SK-N-SH (cell line): ENCODE measurements at regions not wholly inside any gene's neighbourhood (a gene's known extent, or its start where the extent isn't known, plus 50 kb on each side); places are given as distances from the start of the nearest gene placed in this dataset.
A peak's percentile ranks its signal among the peaks of the same experiment; 100 is the strongest.

ENCODE experiments used
- CTCF ChIA-PET: fragments of 300-600, 350-600 bp; formaldehyde crosslinking; extraction: SDS; loops from one replicate; lab custom pipeline; 2021; lab: Yijun Ruan, JAX
- POLR2A ChIA-PET: fragments of 350-600 bp; sonication (Branson Sonifier 250); formaldehyde crosslinking; extraction: SDS; loops from one replicate; lab custom pipeline; 2020; ENCODE audit warnings: antibody characterized with exemption, inconsistent platforms; lab: Yijun Ruan, JAX
- DNase-seq: peaks from one replicate; pipeline ENCODE4 v3.0.0; 2012
- H2AFZ ChIP-seq: fragments of 200-600 bp; sonication (generic); 2 replicates; pipeline ENCODE4 v1.8.1; 2016; ENCODE audit warnings: antibody characterized with exemption, mild to moderate bottlenecking, low read depth
- H3F3A ChIP-seq: fragments of 200-600 bp; sonication (generic); replicated peaks from 2 replicates; pipeline ENCODE3; 2016; ENCODE audit warnings: antibody characterized with exemption, mild to moderate bottlenecking; ENCODE audit not compliant: insufficient read depth
- H3K27ac ChIP-seq, 2 experiments: fragments of 200-500 bp in 1 of 2; fragments of 200-600 bp in 1 of 2; sonication (Bioruptor generic) in 1 of 2; sonication (generic), shearing (Covaris generic) in 1 of 2; 2 replicates each; pipeline versions ENCODE4 v1.5.1 to v1.6.1; 2014 to 2016; ENCODE audit warnings: low read depth in 2 of 2, inconsistent platforms in 1 of 2, low read length in 1 of 2, mild to moderate bottlenecking in 1 of 2, mixed read lengths in 1 of 2
- H3K27me3 ChIP-seq: fragments of 200-600 bp; sonication (generic), shearing (Covaris generic); 2 replicates; pipeline ENCODE4 v1.6.1; 2016; ENCODE audit warnings: mixed run types; ENCODE audit not compliant: insufficient read depth
- H3K36me3 ChIP-seq, 2 experiments: fragments of 200-500 bp in 1 of 2; fragments of 200-600 bp in 1 of 2; sonication (Bioruptor generic) in 1 of 2; sonication (generic) in 1 of 2; replicated peaks in 1 of 2; 2 replicates each; pipeline versions ENCODE3 to v1.5.1; 2014 to 2016; ENCODE audit warnings: low read length in 1 of 2, mild to moderate bottlenecking in 1 of 2; ENCODE audit not compliant: insufficient read depth in 2 of 2, control insufficient read depth in 1 of 2
- H3K4me1 ChIP-seq, 2 experiments: fragments of 200-500 bp in 1 of 2; fragments of 200-600 bp in 1 of 2; sonication (Bioruptor generic) in 1 of 2; sonication (generic), shearing (Covaris generic) in 1 of 2; 2 replicates each; pipeline versions ENCODE4 v1.5.1 to v1.6.1; 2014 to 2016; ENCODE audit warnings: low read depth in 1 of 2, low read length in 1 of 2, mixed run types in 1 of 2; ENCODE audit not compliant: insufficient read depth in 2 of 2, control insufficient read depth in 1 of 2
- H3K4me2 ChIP-seq: fragments of 200-600 bp; sonication (generic), shearing (Covaris generic); 2 replicates; pipeline ENCODE4 v1.6.1; 2017; ENCODE audit warnings: mixed run types
- H3K4me3 ChIP-seq, 2 experiments: fragments of 200-500 bp in 1 of 2; fragments of 200-600 bp in 1 of 2; sonication (Bioruptor generic) in 1 of 2; sonication (generic), shearing (Covaris generic) in 1 of 2; 2 replicates each; pipeline versions ENCODE4 v1.5.1 to v1.8.1; 2014 to 2016; ENCODE audit warnings: low read depth in 2 of 2, inconsistent platforms in 1 of 2, low read length in 1 of 2, mild to moderate bottlenecking in 1 of 2, mixed read lengths in 1 of 2, moderate library complexity in 1 of 2
- H3K79me2 ChIP-seq: fragments of 200-600 bp; sonication (generic); 2 replicates; pipeline ENCODE4 v1.8.1; 2017; ENCODE audit warnings: mild to moderate bottlenecking; ENCODE audit not compliant: insufficient read depth
- H3K9ac ChIP-seq: fragments of 200-600 bp; sonication (generic); 2 replicates; pipeline ENCODE4 v1.6.1; 2017; ENCODE audit warnings: mixed run types
- H3K9me2 ChIP-seq: fragments of 200-600 bp; sonication (generic); 2 replicates; pipeline ENCODE4 v1.6.1; 2017; ENCODE audit warnings: mixed run types
- H3K9me3 ChIP-seq: fragments of 200-600 bp; sonication (generic); 2 replicates; pipeline ENCODE4 v1.6.1; 2017; ENCODE audit warnings: mixed run types, mild to moderate bottlenecking, moderate library complexity
- H4K20me1 ChIP-seq: fragments of 200-600 bp; sonication (generic); 2 replicates; pipeline ENCODE4 v1.6.1; 2017; ENCODE audit warnings: mild to moderate bottlenecking, mixed run types; ENCODE audit not compliant: insufficient read depth
- FOXJ3 ChIP-seq: sonication (generic); formaldehyde crosslinking; IDR thresholded peaks from 2 replicates; pipeline ENCODE4 v1.5.1; 2020; ENCODE audit warnings: mild to moderate bottlenecking, missing genetic modification reagents
- GABPA ChIP-seq: IDR thresholded peaks from 2 replicates; pipeline ENCODE4 v1.4.0; 2012; ENCODE audit warnings: low read depth, mild to moderate bottlenecking
- JUND ChIP-seq: IDR thresholded peaks from 2 replicates; pipeline ENCODE4 v1.4.0; 2012
- MEF2A ChIP-seq: IDR thresholded peaks from 2 replicates; pipeline ENCODE4 v1.4.0; 2012; ENCODE audit warnings: low read depth, borderline replicate concordance
- NFIC ChIP-seq: IDR thresholded peaks from 2 replicates; pipeline ENCODE4 v1.4.0; 2012; ENCODE audit warnings: borderline replicate concordance
- PBX3 ChIP-seq: IDR thresholded peaks from 2 replicates; pipeline ENCODE4; 2012
- RAD21 ChIP-seq: IDR thresholded peaks from 2 replicates; pipeline ENCODE4 v1.6.1; 2012; ENCODE audit warnings: mild to moderate bottlenecking, low read length
- SIN3A ChIP-seq: IDR thresholded peaks from 2 replicates; pipeline ENCODE4 v1.6.1; 2012; ENCODE audit warnings: low read depth, mild to moderate bottlenecking, low read length, moderate library complexity, borderline replicate concordance
- SMC3 ChIP-seq: IDR thresholded peaks from 2 replicates; pipeline ENCODE4 v1.6.1; 2012; ENCODE audit warnings: low read depth, low read length, improper control_type of control experiment
- TCF12 ChIP-seq: IDR thresholded peaks from 2 replicates; pipeline ENCODE4 v1.4.0; 2012
- USF2 ChIP-seq: fragments of 150-350 bp; IDR thresholded peaks from 2 replicates; pipeline ENCODE4 v1.6.1; 2017; ENCODE audit warnings: antibody characterized with exemption, low read length, low read depth, borderline replicate concordance
- YY1 ChIP-seq: IDR thresholded peaks from 2 replicates; pipeline ENCODE4 v1.4.0; 2012; ENCODE audit warnings: low read depth, mild to moderate bottlenecking
- whole genome bisulfite sequencing: methylation state at CpG from one replicate; pipeline ENCODE4 v1.1.6; 2017; ENCODE audit warnings: low lambda C conversion rate; 5-methylcytosine and 5-hydroxymethylcytosine counted together
- TF ChIP-seq, protein P1 (sequence below): IDR thresholded peaks from 2 replicates; pipeline ENCODE4 v1.4.0; 2012; ENCODE audit warnings: low read depth, borderline replicate concordance
- TF ChIP-seq, protein P2 (sequence below): IDR thresholded peaks from 2 replicates; pipeline ENCODE4 v1.6.1; 2012; ENCODE audit warnings: mild to moderate bottlenecking, low read depth, low read length, moderate library complexity
- TF ChIP-seq, protein P3 (sequence below): fragments of 150-350 bp; IDR thresholded peaks from 2 replicates; pipeline ENCODE4 v1.6.1; 2016; ENCODE audit warnings: mild to moderate bottlenecking, low read depth, low read length

- Histone ChIP-seq H3K27ac (peak overlapping the region in 1 of 2 experiments; percentile 66; a peak in 1 of 4 replicates), H3K4me2 (no peak overlapping the region), H3K4me1 (peaks cover 0 to 15% of the 10 kb centered on the region in 2 experiments; a peak in 1 of 4 replicates), H3K27me3 (no peaks in the 10 kb centered on the region), H3K4me3 (no peak overlapping the region), H4K20me1 (no peaks in the 10 kb centered on the region), H3K9me3 (no peaks in the 10 kb centered on the region), H3K79me2 (no peaks in the 10 kb centered on the region), H3K9me2 (no peaks in the 10 kb centered on the region), H3K9ac (no peak overlapping the region), H3F3A (peaks cover 13% of the 10 kb centered on the region), H2AFZ (no peak overlapping the region), H3K36me3 (no peaks in the 10 kb centered on the region)
- POLR2A ChIA-PET, result no interaction called here
- CTCF ChIA-PET, result interaction anchor here (0.8 kb wide), 1 partner anchor 16 kb away, joined by 3 read pairs; no protein-coding TSS in a partner anchor
- TF ChIP-seq USF2 (no peak), SMC3 (no peak), NFIC (peak; percentile 36), SIN3A (no peak), JUND (no peak), TCF12 (peak; percentile 54)
- TF ChIP-seq, protein P1, sequence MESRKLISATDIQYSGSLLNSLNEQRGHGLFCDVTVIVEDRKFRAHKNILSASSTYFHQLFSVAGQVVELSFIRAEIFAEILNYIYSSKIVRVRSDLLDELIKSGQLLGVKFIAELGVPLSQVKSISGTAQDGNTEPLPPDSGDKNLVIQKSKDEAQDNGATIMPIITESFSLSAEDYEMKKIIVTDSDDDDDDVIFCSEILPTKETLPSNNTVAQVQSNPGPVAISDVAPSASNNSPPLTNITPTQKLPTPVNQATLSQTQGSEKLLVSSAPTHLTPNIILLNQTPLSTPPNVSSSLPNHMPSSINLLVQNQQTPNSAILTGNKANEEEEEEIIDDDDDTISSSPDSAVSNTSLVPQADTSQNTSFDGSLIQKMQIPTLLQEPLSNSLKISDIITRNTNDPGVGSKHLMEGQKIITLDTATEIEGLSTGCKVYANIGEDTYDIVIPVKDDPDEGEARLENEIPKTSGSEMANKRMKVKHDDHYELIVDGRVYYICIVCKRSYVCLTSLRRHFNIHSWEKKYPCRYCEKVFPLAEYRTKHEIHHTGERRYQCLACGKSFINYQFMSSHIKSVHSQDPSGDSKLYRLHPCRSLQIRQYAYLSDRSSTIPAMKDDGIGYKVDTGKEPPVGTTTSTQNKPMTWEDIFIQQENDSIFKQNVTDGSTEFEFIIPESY, result no peak
- TF ChIP-seq, protein P2, sequence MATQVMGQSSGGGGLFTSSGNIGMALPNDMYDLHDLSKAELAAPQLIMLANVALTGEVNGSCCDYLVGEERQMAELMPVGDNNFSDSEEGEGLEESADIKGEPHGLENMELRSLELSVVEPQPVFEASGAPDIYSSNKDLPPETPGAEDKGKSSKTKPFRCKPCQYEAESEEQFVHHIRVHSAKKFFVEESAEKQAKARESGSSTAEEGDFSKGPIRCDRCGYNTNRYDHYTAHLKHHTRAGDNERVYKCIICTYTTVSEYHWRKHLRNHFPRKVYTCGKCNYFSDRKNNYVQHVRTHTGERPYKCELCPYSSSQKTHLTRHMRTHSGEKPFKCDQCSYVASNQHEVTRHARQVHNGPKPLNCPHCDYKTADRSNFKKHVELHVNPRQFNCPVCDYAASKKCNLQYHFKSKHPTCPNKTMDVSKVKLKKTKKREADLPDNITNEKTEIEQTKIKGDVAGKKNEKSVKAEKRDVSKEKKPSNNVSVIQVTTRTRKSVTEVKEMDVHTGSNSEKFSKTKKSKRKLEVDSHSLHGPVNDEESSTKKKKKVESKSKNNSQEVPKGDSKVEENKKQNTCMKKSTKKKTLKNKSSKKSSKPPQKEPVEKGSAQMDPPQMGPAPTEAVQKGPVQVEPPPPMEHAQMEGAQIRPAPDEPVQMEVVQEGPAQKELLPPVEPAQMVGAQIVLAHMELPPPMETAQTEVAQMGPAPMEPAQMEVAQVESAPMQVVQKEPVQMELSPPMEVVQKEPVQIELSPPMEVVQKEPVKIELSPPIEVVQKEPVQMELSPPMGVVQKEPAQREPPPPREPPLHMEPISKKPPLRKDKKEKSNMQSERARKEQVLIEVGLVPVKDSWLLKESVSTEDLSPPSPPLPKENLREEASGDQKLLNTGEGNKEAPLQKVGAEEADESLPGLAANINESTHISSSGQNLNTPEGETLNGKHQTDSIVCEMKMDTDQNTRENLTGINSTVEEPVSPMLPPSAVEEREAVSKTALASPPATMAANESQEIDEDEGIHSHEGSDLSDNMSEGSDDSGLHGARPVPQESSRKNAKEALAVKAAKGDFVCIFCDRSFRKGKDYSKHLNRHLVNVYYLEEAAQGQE, result no peak
- DNase-seq, result no peak
- 100% methylated on average over 1 of the region's 1 CpG for WGBS
Measured at GRCh38 chr6:121897337-121897760, 461.9 kb downstream of the GJA1 start.

GRCh38 chr6:121901432-121901831 lies 466.0 kb downstream of the GJA1 start:
- Histone ChIP-seq H3F3A (peaks cover 5% of the 10 kb centered on the region), H3K4me2 (no peak overlapping the region), H3K4me1 (peaks cover 0 to 11% of the 10 kb centered on the region in 2 experiments; a peak in 1 of 4 replicates), H3K79me2 (no peaks in the 10 kb centered on the region), H2AFZ (no peak overlapping the region), H3K9me3 (no peaks in the 10 kb centered on the region), H3K36me3 (no peaks in the 10 kb centered on the region), H3K4me3 (no peak overlapping the region), H3K27me3 (no peaks in the 10 kb centered on the region), H3K9ac (no peak overlapping the region), H4K20me1 (no peaks in the 10 kb centered on the region), H3K27ac (peak overlapping the region in 1 of 2 experiments; percentile 64; a peak in 1 of 4 replicates), H3K9me2 (no peaks in the 10 kb centered on the region)
- ChIA-PET CTCF (interaction anchor here (0.7 kb wide), 1 partner anchor 132 kb away, joined by 3 read pairs; no protein-coding TSS in a partner anchor), POLR2A (no interaction called here)
- DNase-seq, result no peak
- TF ChIP-seq, protein P3, sequence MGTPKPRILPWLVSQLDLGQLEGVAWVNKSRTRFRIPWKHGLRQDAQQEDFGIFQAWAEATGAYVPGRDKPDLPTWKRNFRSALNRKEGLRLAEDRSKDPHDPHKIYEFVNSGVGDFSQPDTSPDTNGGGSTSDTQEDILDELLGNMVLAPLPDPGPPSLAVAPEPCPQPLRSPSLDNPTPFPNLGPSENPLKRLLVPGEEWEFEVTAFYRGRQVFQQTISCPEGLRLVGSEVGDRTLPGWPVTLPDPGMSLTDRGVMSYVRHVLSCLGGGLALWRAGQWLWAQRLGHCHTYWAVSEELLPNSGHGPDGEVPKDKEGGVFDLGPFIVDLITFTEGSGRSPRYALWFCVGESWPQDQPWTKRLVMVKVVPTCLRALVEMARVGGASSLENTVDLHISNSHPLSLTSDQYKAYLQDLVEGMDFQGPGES, result no peak
- TF ChIP-seq MEF2A (no peak), SMC3 (no peak), YY1 (no peak), RAD21 (no peak), GABPA (no peak), TCF12 (no peak), FOXJ3 (CRISPR knock-in tag) (no peak), PBX3 (no peak)
- TF ChIP-seq, protein P1, result no peak
